ENCODE measurements at regions not wholly inside any gene's neighbourhood (a gene's known extent, or its start where the extent isn't known, plus 50 kb on each side); places are given as distances from the start of the nearest gene placed in this dataset.

DNA sequence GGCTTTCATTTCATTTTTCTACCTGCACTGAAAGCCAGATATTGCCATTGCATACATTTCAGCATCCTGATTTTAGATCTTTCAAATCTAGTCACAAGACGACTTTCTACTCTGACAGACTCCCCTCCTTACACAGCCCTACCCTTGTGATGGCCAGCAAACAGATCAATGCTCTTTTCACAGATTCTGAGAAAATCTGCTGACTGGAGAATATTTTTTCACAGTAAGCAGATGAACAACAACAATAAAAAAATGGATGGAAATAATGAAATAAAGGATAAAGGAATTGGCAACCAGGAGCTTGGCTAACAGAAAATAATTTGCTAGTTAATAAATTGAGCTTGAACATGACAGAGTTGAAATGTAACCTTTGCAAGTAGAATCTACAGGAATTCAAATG, 527.2 kb downstream of the IRS1 start:
- TF ChIP-seq, protein P1, sequence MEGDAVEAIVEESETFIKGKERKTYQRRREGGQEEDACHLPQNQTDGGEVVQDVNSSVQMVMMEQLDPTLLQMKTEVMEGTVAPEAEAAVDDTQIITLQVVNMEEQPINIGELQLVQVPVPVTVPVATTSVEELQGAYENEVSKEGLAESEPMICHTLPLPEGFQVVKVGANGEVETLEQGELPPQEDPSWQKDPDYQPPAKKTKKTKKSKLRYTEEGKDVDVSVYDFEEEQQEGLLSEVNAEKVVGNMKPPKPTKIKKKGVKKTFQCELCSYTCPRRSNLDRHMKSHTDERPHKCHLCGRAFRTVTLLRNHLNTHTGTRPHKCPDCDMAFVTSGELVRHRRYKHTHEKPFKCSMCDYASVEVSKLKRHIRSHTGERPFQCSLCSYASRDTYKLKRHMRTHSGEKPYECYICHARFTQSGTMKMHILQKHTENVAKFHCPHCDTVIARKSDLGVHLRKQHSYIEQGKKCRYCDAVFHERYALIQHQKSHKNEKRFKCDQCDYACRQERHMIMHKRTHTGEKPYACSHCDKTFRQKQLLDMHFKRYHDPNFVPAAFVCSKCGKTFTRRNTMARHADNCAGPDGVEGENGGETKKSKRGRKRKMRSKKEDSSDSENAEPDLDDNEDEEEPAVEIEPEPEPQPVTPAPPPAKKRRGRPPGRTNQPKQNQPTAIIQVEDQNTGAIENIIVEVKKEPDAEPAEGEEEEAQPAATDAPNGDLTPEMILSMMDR (conservative IDR thresholded peaks at IDR 0.05 in 1 of 2, IDR thresholded peaks at IDR 0.05 in 1 of 2; ENCODE audit: low read depth in 1 of 2, low read length in 2 of 2) = no peak
- TF ChIP-seq EZH2 (IDR thresholded peaks at IDR 0.05; ENCODE audit: low read length, missing control alignments) = no peak
- Histone ChIP-seq H3K9ac (ENCODE audit: insufficient read depth, low read length) (no peak overlapping the region), H3K27ac (ENCODE audit: insufficient read depth, low read length) (no peak overlapping the region), H3K79me2 (ENCODE audit: control insufficient read depth, insufficient read depth, low read length) (no peaks in the 10 kb centered on the region), H4K20me1 (ENCODE audit: control insufficient read depth, extremely low read depth, insufficient read depth, low read length) (no peaks in the 10 kb centered on the region), H3K9me3 (ENCODE audit: control insufficient read depth, insufficient read depth, low read depth, low read length) (no peaks in the 10 kb centered on the region), H3K4me1 (ENCODE audit: control insufficient read depth, extremely low read depth, insufficient read depth, low read length) (no peaks in the 10 kb centered on the region), H3K36me3 (ENCODE audit: control insufficient read depth, insufficient read depth, low read length) (no peaks in the 10 kb centered on the region), H3K4me3 (replicated peaks in 1 of 4; ENCODE audit: control extremely low read depth in 1 of 4, insufficient read depth in 1 of 4, low read depth in 3 of 4, low read length in 4 of 4) (no peak overlapping the region), H3K4me2 (ENCODE audit: extremely low read depth, insufficient read depth, low read length) (no peak overlapping the region), H2AFZ (ENCODE audit: low read length) (no peak overlapping the region), H3K27me3 (ENCODE audit: control insufficient read depth, insufficient read depth, low read length) (no peaks in the 10 kb centered on the region)
- no peak for DNase-seq (ENCODE audit: low read depth in 2 of 2)

DNA sequence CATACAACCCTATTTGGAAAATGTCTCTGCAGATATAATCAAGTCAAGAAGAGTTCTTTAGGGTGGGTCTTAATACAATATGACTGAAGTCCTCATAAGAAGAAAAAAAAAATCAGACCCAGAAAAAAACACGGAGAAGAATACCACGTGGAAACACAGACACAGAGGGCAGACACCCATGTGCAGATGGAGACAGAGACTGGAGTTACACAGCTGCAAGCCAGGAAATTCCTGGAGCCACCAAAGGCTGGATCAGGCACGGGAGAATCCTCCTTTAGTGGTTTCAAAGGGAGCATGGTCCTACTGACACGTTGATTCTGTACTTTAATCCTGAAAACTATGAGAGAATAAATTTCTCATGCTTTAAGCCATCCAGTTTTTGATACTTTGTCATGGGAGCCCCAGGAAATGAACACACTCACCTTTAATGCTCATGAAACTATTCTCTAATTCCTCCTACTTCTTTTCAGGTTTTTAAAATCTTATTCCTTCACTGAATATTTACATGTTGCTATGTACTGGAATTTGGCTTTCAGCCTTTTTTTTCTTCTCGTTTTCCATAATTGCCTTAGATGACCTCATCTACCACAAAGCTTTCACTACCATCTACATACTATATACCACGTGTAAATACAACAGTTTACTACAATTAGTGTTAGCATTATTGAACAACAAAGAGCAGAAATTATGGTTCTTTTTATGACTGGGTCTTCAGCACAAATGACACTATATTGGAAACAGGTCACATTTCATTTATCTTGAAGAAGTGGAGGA, 529.1 kb downstream of the IRS1 start:
- Histone ChIP-seq H4K20me1 (ENCODE audit: control insufficient read depth, extremely low read depth, insufficient read depth, low read length) (no peaks in the 10 kb centered on the region), H3K27ac (ENCODE audit: insufficient read depth, low read length) (no peak overlapping the region), H3K4me3 (replicated peaks in 1 of 4; ENCODE audit: control extremely low read depth in 1 of 4, insufficient read depth in 1 of 4, low read depth in 3 of 4, low read length in 4 of 4) (no peak overlapping the region), H3K79me2 (ENCODE audit: control insufficient read depth, insufficient read depth, low read length) (no peaks in the 10 kb centered on the region), H3K27me3 (ENCODE audit: control insufficient read depth, insufficient read depth, low read length) (no peaks in the 10 kb centered on the region), H3K9ac (ENCODE audit: insufficient read depth, low read length) (no peak overlapping the region), H3K36me3 (ENCODE audit: control insufficient read depth, insufficient read depth, low read length) (no peaks in the 10 kb centered on the region), H3K9me3 (ENCODE audit: control insufficient read depth, insufficient read depth, low read depth, low read length) (no peaks in the 10 kb centered on the region), H2AFZ (ENCODE audit: low read length) (no peak overlapping the region), H3K4me1 (ENCODE audit: control insufficient read depth, extremely low read depth, insufficient read depth, low read length) (no peaks in the 10 kb centered on the region), H3K4me2 (ENCODE audit: extremely low read depth, insufficient read depth, low read length) (no peak overlapping the region)
- TF ChIP-seq EZH2 (IDR thresholded peaks at IDR 0.05; ENCODE audit: low read length, missing control alignments) = no peak
- TF ChIP-seq, protein P1 (conservative IDR thresholded peaks at IDR 0.05 in 1 of 2, IDR thresholded peaks at IDR 0.05 in 1 of 2; ENCODE audit: low read depth in 1 of 2, low read length in 2 of 2) = no peak
- DNase-seq (ENCODE audit: low read depth in 2 of 2) = no peak

DNA sequence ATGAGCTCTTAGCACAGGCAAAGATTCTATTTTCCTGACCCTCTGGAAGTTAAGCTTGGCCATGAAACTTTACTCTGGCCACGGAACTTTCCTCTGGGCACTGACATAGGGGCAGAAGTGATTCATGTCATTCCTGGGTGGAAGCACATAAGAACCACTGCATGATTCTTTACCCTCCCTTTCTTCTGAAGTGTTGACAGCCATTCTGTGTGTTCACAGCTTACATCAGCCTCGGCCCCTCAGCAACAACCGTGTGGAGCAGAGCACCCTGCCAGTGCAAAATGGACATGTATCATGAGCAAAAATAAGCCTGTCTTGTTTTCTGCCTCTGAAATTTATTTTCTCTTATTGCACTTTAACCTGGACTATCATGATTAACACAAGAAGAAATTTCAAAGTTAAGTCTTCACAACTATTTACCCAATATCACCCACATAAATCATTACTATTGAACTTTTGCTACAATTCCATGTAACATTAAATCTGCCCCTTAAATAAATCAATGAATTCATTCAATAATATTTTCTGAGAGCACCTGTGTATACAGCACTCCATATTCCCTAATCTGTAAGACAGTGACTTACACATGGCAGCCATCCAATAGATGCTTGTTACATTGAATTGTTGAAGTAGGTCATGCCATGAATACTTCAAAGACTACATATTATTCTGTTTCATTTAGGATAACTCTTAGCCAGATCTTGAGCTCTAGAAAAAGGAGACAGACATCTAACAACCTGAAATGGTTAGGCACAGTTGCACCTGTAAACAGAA, 531.9 kb downstream of the IRS1 start:
- Histone ChIP-seq H3K27ac (ENCODE audit: insufficient read depth, low read length) (no peak overlapping the region), H3K27me3 (ENCODE audit: control insufficient read depth, insufficient read depth, low read length) (no peaks in the 10 kb centered on the region), H3K4me1 (ENCODE audit: control insufficient read depth, extremely low read depth, insufficient read depth, low read length) (no peaks in the 10 kb centered on the region), H3K4me3 (replicated peaks in 1 of 4; ENCODE audit: control extremely low read depth in 1 of 4, insufficient read depth in 1 of 4, low read depth in 3 of 4, low read length in 4 of 4) (no peak overlapping the region), H3K36me3 (ENCODE audit: control insufficient read depth, insufficient read depth, low read length) (no peaks in the 10 kb centered on the region), H4K20me1 (ENCODE audit: control insufficient read depth, extremely low read depth, insufficient read depth, low read length) (no peaks in the 10 kb centered on the region), H3K4me2 (ENCODE audit: extremely low read depth, insufficient read depth, low read length) (no peak overlapping the region), H3K9ac (ENCODE audit: insufficient read depth, low read length) (no peak overlapping the region), H3K9me3 (ENCODE audit: control insufficient read depth, insufficient read depth, low read depth, low read length) (no peaks in the 10 kb centered on the region), H2AFZ (ENCODE audit: low read length) (no peak overlapping the region), H3K79me2 (ENCODE audit: control insufficient read depth, insufficient read depth, low read length) (no peaks in the 10 kb centered on the region)
- no peak for TF ChIP-seq EZH2 (IDR thresholded peaks at IDR 0.05; ENCODE audit: low read length, missing control alignments)
- peak in 1 of 2 donors; percentile 40 for DNase-seq (ENCODE audit: low read depth in 2 of 2)
